Endodermal cell (in vitro differentiated cells): ENCODE measurements at regions not wholly inside any gene's neighbourhood (a gene's known extent, or its start where the extent isn't known, plus 50 kb on each side); places are given as distances from the start of the nearest gene placed in this dataset.
A peak's percentile ranks its signal among the peaks of the same experiment; 100 is the strongest.

Experiments used
- DNase-seq: peaks from one replicate; pipeline ENCODE4 v3.0.0-alpha.2; 2017
- H3K27ac ChIP-seq: 2 replicates; pipeline ENCODE4 v1.5.1; 2013; ENCODE audit warnings: mild to moderate bottlenecking, low read depth, low read length, moderate library complexity
- H3K27me3 ChIP-seq: 2 replicates; pipeline ENCODE4 v1.6.1; 2013; ENCODE audit warnings: mild to moderate bottlenecking, low read length, moderate library complexity; ENCODE audit not compliant: insufficient read depth, control insufficient read depth, poor library complexity, severe bottlenecking
- H3K36me3 ChIP-seq: 2 replicates; pipeline ENCODE4 v1.7.0; 2013; ENCODE audit warnings: mild to moderate bottlenecking, low read length, moderate library complexity; ENCODE audit not compliant: control insufficient read depth, insufficient read depth
- H3K4me1 ChIP-seq: one replicate; pipeline ENCODE4 v1.7.0; 2013; ENCODE audit warnings: low read length; ENCODE audit not compliant: control insufficient read depth, insufficient read depth
- H3K4me3 ChIP-seq: 2 replicates; pipeline ENCODE4 v1.5.1; 2013; ENCODE audit warnings: mild to moderate bottlenecking, low read length, moderate library complexity
- H3K9ac ChIP-seq: 2 replicates; pipeline ENCODE4 v1.6.1; 2013; ENCODE audit warnings: mild to moderate bottlenecking, low read length, moderate library complexity; ENCODE audit not compliant: poor library complexity, severe bottlenecking; ENCODE audit errors: extremely low read depth
- H3K9me3 ChIP-seq: 2 replicates; pipeline ENCODE4 v1.6.1; 2013; ENCODE audit warnings: mild to moderate bottlenecking, low read length, moderate library complexity; ENCODE audit not compliant: control insufficient read depth
- H3K27ac Mint-ChIP-seq: 2 replicates; pipeline ENCODE4 v1.8.0; 2020; ENCODE audit warnings: mixed read lengths
- H3K27me3 Mint-ChIP-seq: 2 replicates; pipeline ENCODE4 v1.8.0; 2021; ENCODE audit warnings: mild to moderate bottlenecking, mixed read lengths; ENCODE audit not compliant: insufficient read depth
- H3K36me3 Mint-ChIP-seq: 2 replicates; pipeline ENCODE4 v1.8.0; 2020; ENCODE audit warnings: low read depth, mixed read lengths
- H3K4me1 Mint-ChIP-seq: 2 replicates; pipeline ENCODE4 v1.8.0; 2020; ENCODE audit warnings: mixed read lengths
- H3K4me3 Mint-ChIP-seq: 2 replicates; pipeline ENCODE4 v1.8.0; 2020; ENCODE audit warnings: mild to moderate bottlenecking, moderate library complexity, mixed read lengths
- H3K9me3 Mint-ChIP-seq: 2 replicates; pipeline ENCODE4 v1.8.0; 2020; ENCODE audit warnings: mild to moderate bottlenecking, mixed read lengths
- WGBS, 2 experiments: methylation state at CpG; one replicate each; pipeline versions ENCODE4 v1.1.5 to v1.1.7; 2013; ENCODE audit warnings: missing lambda C conversion rate in 2 of 2, mixed read lengths in 1 of 2; ENCODE audit not compliant: insufficient coverage in 1 of 2, insufficient read length in 1 of 2; 5-methylcytosine and 5-hydroxymethylcytosine counted together
- TF ChIP-seq, protein P1 (sequence below): fragments of 200-600 bp; sonication (generic); conservative IDR thresholded peaks from 2 replicates; pipeline ENCODE4 v1.5.0; 2021; ENCODE audit warnings: antibody characterized with exemption, mild to moderate bottlenecking

DNA sequence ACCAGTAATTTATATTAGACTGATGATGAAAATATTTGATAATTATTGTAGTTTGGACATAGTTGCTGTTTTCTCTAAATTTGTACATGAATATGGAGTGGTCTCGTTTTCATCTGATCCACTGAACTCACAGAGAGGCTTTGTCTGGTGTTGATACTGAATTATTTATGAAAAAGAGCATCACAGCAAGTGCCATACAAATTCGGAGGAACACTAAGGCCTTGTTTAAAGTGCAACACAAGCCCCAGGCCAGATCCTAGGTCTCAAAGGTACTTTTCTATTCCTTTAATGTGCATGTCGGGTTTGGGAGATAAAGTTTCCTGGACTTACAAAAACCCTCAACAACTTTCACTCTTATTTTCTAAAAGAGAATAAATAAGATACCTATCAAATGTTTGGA lies 796.8 kb upstream of the EPHA6 start:
- no peak for DNase-seq
- no peaks in the 10 kb centered on the region for H3K27me3 Mint-ChIP-seq
- Histone ChIP-seq H3K9ac (no peak overlapping the region), H3K36me3 (no peaks in the 10 kb centered on the region), H3K27ac (no peak overlapping the region), H3K9me3 (no peaks in the 10 kb centered on the region), H3K27me3 (no peaks in the 10 kb centered on the region), H3K4me1 (no peaks in the 10 kb centered on the region), H3K4me3 (no peak overlapping the region)
- no peak overlapping the region for H3K4me3 Mint-ChIP-seq
- TF ChIP-seq, protein P1, sequence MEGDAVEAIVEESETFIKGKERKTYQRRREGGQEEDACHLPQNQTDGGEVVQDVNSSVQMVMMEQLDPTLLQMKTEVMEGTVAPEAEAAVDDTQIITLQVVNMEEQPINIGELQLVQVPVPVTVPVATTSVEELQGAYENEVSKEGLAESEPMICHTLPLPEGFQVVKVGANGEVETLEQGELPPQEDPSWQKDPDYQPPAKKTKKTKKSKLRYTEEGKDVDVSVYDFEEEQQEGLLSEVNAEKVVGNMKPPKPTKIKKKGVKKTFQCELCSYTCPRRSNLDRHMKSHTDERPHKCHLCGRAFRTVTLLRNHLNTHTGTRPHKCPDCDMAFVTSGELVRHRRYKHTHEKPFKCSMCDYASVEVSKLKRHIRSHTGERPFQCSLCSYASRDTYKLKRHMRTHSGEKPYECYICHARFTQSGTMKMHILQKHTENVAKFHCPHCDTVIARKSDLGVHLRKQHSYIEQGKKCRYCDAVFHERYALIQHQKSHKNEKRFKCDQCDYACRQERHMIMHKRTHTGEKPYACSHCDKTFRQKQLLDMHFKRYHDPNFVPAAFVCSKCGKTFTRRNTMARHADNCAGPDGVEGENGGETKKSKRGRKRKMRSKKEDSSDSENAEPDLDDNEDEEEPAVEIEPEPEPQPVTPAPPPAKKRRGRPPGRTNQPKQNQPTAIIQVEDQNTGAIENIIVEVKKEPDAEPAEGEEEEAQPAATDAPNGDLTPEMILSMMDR, result no peak
- H3K36me3 Mint-ChIP-seq, result no peaks in the 10 kb centered on the region
- H3K4me1 Mint-ChIP-seq, result no peaks in the 10 kb centered on the region
- H3K27ac Mint-ChIP-seq, result no peak overlapping the region
- whole genome bisulfite sequencing, 2 experiments, result 95 to 100% methylated on average over 1 to 3 of the region's 3 CpGs
- no peaks in the 10 kb centered on the region for H3K9me3 Mint-ChIP-seq

- H3K4me1 Mint-ChIP-seq, result no peaks in the 10 kb centered on the region
- TF ChIP-seq, protein P1, result peak; percentile 50
- no peaks in the 10 kb centered on the region for H3K4me1 ChIP-seq
Measured at GRCh38 chr3:96022676-96023075, 791.7 kb upstream of the EPHA6 start.

GRCh38 chr3:96027718-96028117 lies 786.7 kb upstream of the EPHA6 start:
- Mint-ChIP-seq H3K27ac (no peak overlapping the region), H3K9me3 (no peaks in the 10 kb centered on the region), H3K27me3 (no peaks in the 10 kb centered on the region), H3K4me1 (no peaks in the 10 kb centered on the region), H3K4me3 (no peak overlapping the region), H3K36me3 (no peaks in the 10 kb centered on the region)
- TF ChIP-seq, protein P1, result no peak
- Histone ChIP-seq H3K36me3 (no peaks in the 10 kb centered on the region), H3K4me3 (no peak overlapping the region), H3K4me1 (no peaks in the 10 kb centered on the region), H3K9me3 (no peaks in the 10 kb centered on the region), H3K27me3 (no peaks in the 10 kb centered on the region), H3K9ac (no peak overlapping the region), H3K27ac (no peak overlapping the region)
- no peak for DNase-seq
- 90% methylated on average over 2 of the region's 2 CpGs; no CpG with 5 or more reads in 1 of the 2 experiments for WGBS, 2 experiments

More at GRCh38 chr3:96022676-96023075, 791.7 kb upstream of the EPHA6 start:
- Histone ChIP-seq H3K27ac (no peak overlapping the region), H3K4me3 (no peak overlapping the region), H3K27me3 (no peaks in the 10 kb centered on the region), H3K9me3 (no peaks in the 10 kb centered on the region), H3K36me3 (no peaks in the 10 kb centered on the region), H3K9ac (no peak overlapping the region)
- H3K27me3 Mint-ChIP-seq, result no peaks in the 10 kb centered on the region
- whole genome bisulfite sequencing, 2 experiments, result 89 to 90% methylated on average over 1 to 2 of the region's 2 CpGs
- no peaks in the 10 kb centered on the region for H3K9me3 Mint-ChIP-seq
- no peak for DNase-seq
- no peaks in the 10 kb centered on the region for H3K36me3 Mint-ChIP-seq
- H3K27ac Mint-ChIP-seq, result no peak overlapping the region
- H3K4me3 Mint-ChIP-seq, result no peak overlapping the region
